Astrocyte (in vitro differentiated cells and primary cell): ENCODE measurements at regions not wholly inside any gene's neighbourhood (a gene's known extent, or its start where the extent isn't known, plus 50 kb on each side); places are given as distances from the start of the nearest gene placed in this dataset.
A peak's percentile ranks its signal among the peaks of the same experiment; 100 is the strongest.

Experiments
- DNase-seq: peaks from one replicate; pipeline ENCODE4 v3.0.0-alpha.2; 2010; ENCODE audit warnings: low read depth
- FAIRE-seq: peaks from 2 replicates; lab custom pipeline; 2011; peaks lifted over from hg19 to GRCh38; lab: Jason Lieb, UNC
- H2AFZ ChIP-seq: 2 replicates; pipeline ENCODE4 v1.6.0; 2012; ENCODE audit warnings: low read depth, low read length, inconsistent platforms
- H3K27ac ChIP-seq: 2 replicates; pipeline ENCODE4 v1.5.1; 2011; ENCODE audit warnings: low read depth, low read length, inconsistent platforms
- H3K27me3 ChIP-seq: 2 replicates; pipeline ENCODE4 v1.6.0; 2011; ENCODE audit warnings: low read length, inconsistent platforms; ENCODE audit not compliant: insufficient read depth
- H3K36me3 ChIP-seq: 2 replicates; pipeline ENCODE4 v1.5.1; 2011; ENCODE audit warnings: low read length, inconsistent platforms; ENCODE audit not compliant: insufficient read depth
- H3K4me1 ChIP-seq: 2 replicates; pipeline ENCODE4 v1.5.1; 2011; ENCODE audit warnings: low read length, inconsistent platforms; ENCODE audit not compliant: insufficient read depth
- H3K4me2 ChIP-seq: 2 replicates; pipeline ENCODE4 v1.6.0; 2012; ENCODE audit warnings: low read length, inconsistent platforms
- H3K4me3 ChIP-seq: 2 replicates; pipeline ENCODE4 v1.5.1; 2011; ENCODE audit warnings: low read depth, mild to moderate bottlenecking, low read length, inconsistent platforms; ENCODE audit not compliant: insufficient read depth
- H3K79me2 ChIP-seq: 2 replicates; pipeline ENCODE4 v1.6.0; 2012; ENCODE audit warnings: mild to moderate bottlenecking, low read length, inconsistent platforms; ENCODE audit not compliant: insufficient read depth
- H3K9ac ChIP-seq: 2 replicates; pipeline ENCODE4 v1.6.0; 2012; ENCODE audit warnings: mild to moderate bottlenecking, low read length, inconsistent platforms
- H3K9me3 ChIP-seq: 2 replicates; pipeline ENCODE4 v1.5.1; 2012; ENCODE audit warnings: low read depth, mild to moderate bottlenecking, low read length, inconsistent platforms; ENCODE audit not compliant: insufficient read depth
- H4K20me1 ChIP-seq: 2 replicates; pipeline ENCODE4 v1.6.0; 2012; ENCODE audit warnings: low read length, inconsistent platforms; ENCODE audit not compliant: insufficient read depth
- H3K27ac Mint-ChIP-seq: one replicate; pipeline ENCODE4 v1.8.0; 2021; ENCODE audit warnings: mild to moderate bottlenecking, mixed read lengths; ENCODE audit not compliant: unreplicated experiment
- H3K27me3 Mint-ChIP-seq: one replicate; pipeline ENCODE4 v1.8.0; 2021; ENCODE audit warnings: low read depth, mixed read lengths; ENCODE audit not compliant: unreplicated experiment
- H3K36me3 Mint-ChIP-seq: one replicate; pipeline ENCODE4 v1.8.0; 2021; ENCODE audit warnings: low read depth, mixed read lengths; ENCODE audit not compliant: unreplicated experiment
- H3K4me1 Mint-ChIP-seq: one replicate; pipeline ENCODE4 v1.8.0; 2021; ENCODE audit warnings: low read depth, mixed read lengths; ENCODE audit not compliant: unreplicated experiment
- H3K4me3 Mint-ChIP-seq: one replicate; pipeline ENCODE4 v1.8.0; 2021; ENCODE audit warnings: mild to moderate bottlenecking, moderate library complexity, mixed read lengths; ENCODE audit not compliant: unreplicated experiment
- H3K9me3 Mint-ChIP-seq: one replicate; pipeline ENCODE4 v1.8.0; 2021; ENCODE audit warnings: mild to moderate bottlenecking, mixed read lengths; ENCODE audit not compliant: unreplicated experiment
- EZH2 ChIP-seq: IDR thresholded peaks from 2 replicates; pipeline ENCODE4 v1.6.1; 2012; ENCODE audit warnings: mild to moderate bottlenecking, low read length, inconsistent platforms; ENCODE audit not compliant: insufficient read depth
- TF ChIP-seq, protein P1 (sequence below): IDR thresholded peaks from 2 replicates; pipeline ENCODE4 v1.5.1; 2011; ENCODE audit warnings: low read depth, mild to moderate bottlenecking, inconsistent platforms, low read length, moderate library complexity; ENCODE audit not compliant: insufficient read depth

GRCh38 chr12:58104351-58104755 lies 163.0 kb downstream of the ATP23 start:
- no peak overlapping the region for H2AFZ ChIP-seq
- H3K4me3 Mint-ChIP-seq = no peak overlapping the region
- FAIRE-seq = no peak

GRCh38 chr12:58105225-58106119 lies 164.1 kb downstream of the ATP23 start:
- FAIRE-seq = no peak
- no peak for TF ChIP-seq EZH2
- TF ChIP-seq, protein P1, sequence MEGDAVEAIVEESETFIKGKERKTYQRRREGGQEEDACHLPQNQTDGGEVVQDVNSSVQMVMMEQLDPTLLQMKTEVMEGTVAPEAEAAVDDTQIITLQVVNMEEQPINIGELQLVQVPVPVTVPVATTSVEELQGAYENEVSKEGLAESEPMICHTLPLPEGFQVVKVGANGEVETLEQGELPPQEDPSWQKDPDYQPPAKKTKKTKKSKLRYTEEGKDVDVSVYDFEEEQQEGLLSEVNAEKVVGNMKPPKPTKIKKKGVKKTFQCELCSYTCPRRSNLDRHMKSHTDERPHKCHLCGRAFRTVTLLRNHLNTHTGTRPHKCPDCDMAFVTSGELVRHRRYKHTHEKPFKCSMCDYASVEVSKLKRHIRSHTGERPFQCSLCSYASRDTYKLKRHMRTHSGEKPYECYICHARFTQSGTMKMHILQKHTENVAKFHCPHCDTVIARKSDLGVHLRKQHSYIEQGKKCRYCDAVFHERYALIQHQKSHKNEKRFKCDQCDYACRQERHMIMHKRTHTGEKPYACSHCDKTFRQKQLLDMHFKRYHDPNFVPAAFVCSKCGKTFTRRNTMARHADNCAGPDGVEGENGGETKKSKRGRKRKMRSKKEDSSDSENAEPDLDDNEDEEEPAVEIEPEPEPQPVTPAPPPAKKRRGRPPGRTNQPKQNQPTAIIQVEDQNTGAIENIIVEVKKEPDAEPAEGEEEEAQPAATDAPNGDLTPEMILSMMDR = peak; percentile 15

More at GRCh38 chr12:58104351-58104755, 163.0 kb downstream of the ATP23 start:
- Mint-ChIP-seq H3K36me3 (no peaks in the 10 kb centered on the region), H3K27me3 (no peaks in the 10 kb centered on the region), H3K4me1 (no peaks in the 10 kb centered on the region), H3K9me3 (peaks cover 13% of the 10 kb centered on the region), H3K27ac (no peak overlapping the region)
- H3K9me3 ChIP-seq = no peaks in the 10 kb centered on the region
- no peaks in the 10 kb centered on the region for H4K20me1 ChIP-seq
- no peak for DNase-seq
- no peak overlapping the region for H3K4me3 ChIP-seq
- H3K4me2 ChIP-seq = no peak overlapping the region
- no peaks in the 10 kb centered on the region for H3K79me2 ChIP-seq
- no peaks in the 10 kb centered on the region for H3K27me3 ChIP-seq
- H3K36me3 ChIP-seq = no peaks in the 10 kb centered on the region
- no peaks in the 10 kb centered on the region for H3K4me1 ChIP-seq
- no peak overlapping the region for H3K9ac ChIP-seq
- H3K27ac ChIP-seq = no peak overlapping the region
- TF ChIP-seq, protein P1 = no peak
- TF ChIP-seq EZH2 = no peak

GRCh38 chr12:58106195-58106594 lies 164.8 kb downstream of the ATP23 start:
- no peaks in the 10 kb centered on the region for H4K20me1 ChIP-seq
- no peak overlapping the region for H3K9ac ChIP-seq
- no peak overlapping the region for H3K4me3 ChIP-seq
- FAIRE-seq (no peak), DNase-seq (no peak)
- no peak overlapping the region for H2AFZ ChIP-seq
- H3K4me2 ChIP-seq = no peak overlapping the region
- TF ChIP-seq EZH2 = no peak
- TF ChIP-seq, protein P1 = no peak
- Mint-ChIP-seq H3K4me1 (no peaks in the 10 kb centered on the region), H3K27me3 (no peaks in the 10 kb centered on the region), H3K36me3 (no peaks in the 10 kb centered on the region), H3K27ac (no peak overlapping the region), H3K4me3 (no peak overlapping the region), H3K9me3 (peaks cover 13% of the 10 kb centered on the region)
- no peaks in the 10 kb centered on the region for H3K79me2 ChIP-seq
- H3K27me3 ChIP-seq = no peaks in the 10 kb centered on the region
- no peaks in the 10 kb centered on the region for H3K4me1 ChIP-seq
- no peak overlapping the region for H3K27ac ChIP-seq
- no peaks in the 10 kb centered on the region for H3K36me3 ChIP-seq
- H3K9me3 ChIP-seq = no peaks in the 10 kb centered on the region

More at GRCh38 chr12:58105225-58106119, 164.1 kb downstream of the ATP23 start:
- no peaks in the 10 kb centered on the region for H3K27me3 Mint-ChIP-seq
- Histone ChIP-seq H3K4me3 (no peak overlapping the region), H3K4me2 (no peak overlapping the region), H3K9ac (no peak overlapping the region), H2AFZ (no peak overlapping the region), H3K36me3 (no peaks in the 10 kb centered on the region), H3K27me3 (no peaks in the 10 kb centered on the region), H3K4me1 (no peaks in the 10 kb centered on the region), H3K79me2 (no peaks in the 10 kb centered on the region), H3K27ac (no peak overlapping the region), H4K20me1 (no peaks in the 10 kb centered on the region), H3K9me3 (no peaks in the 10 kb centered on the region)
- H3K27ac Mint-ChIP-seq = no peak overlapping the region
- peaks cover 13% of the 10 kb centered on the region for H3K9me3 Mint-ChIP-seq
- DNase-seq = peak; percentile 7
- no peaks in the 10 kb centered on the region for H3K4me1 Mint-ChIP-seq
- H3K4me3 Mint-ChIP-seq = no peak overlapping the region
- no peaks in the 10 kb centered on the region for H3K36me3 Mint-ChIP-seq
